ENCODE measurements at regions not wholly inside any gene's neighbourhood (a gene's known extent, or its start where the extent isn't known, plus 50 kb on each side); places are given as distances from the start of the nearest gene placed in this dataset.
A peak's percentile ranks its signal among the peaks of the same experiment; 100 is the strongest.

GRCh38 chr9:115999498-115999897, 154.1 kb upstream of the PAPPA start:
- no peak overlapping the region for H3K4me3 ChIP-seq (ENCODE audit: low read length)
- peak; percentile 53 for DNase-seq (ENCODE audit: low read depth)
- TF ChIP-seq CTCF (conservative IDR thresholded peaks at IDR 0.05; ENCODE audit: low read length) = no peak

- TF ChIP-seq CTCF (conservative IDR thresholded peaks at IDR 0.05; ENCODE audit: low read length) = peak; percentile 15; the same call in 1 of the 2 replicates
- DNase-seq (ENCODE audit: low read depth) = no peak
- no peak overlapping the region for H3K4me3 ChIP-seq (ENCODE audit: low read length)
These were observed 152.8 kb upstream of the PAPPA start for GRCh38 chr9:116000748-116001329.

GRCh38 chr9:116002181-116002580, 151.4 kb upstream of the PAPPA start:
- H3K4me3 ChIP-seq (ENCODE audit: low read length) = no peak overlapping the region
- no peak for TF ChIP-seq CTCF (conservative IDR thresholded peaks at IDR 0.05; ENCODE audit: low read length)
- peak; percentile 27 for DNase-seq (ENCODE audit: low read depth)

GRCh38 chr9:116002624-116003023, 151.0 kb upstream of the PAPPA start:
- TF ChIP-seq CTCF (conservative IDR thresholded peaks at IDR 0.05; ENCODE audit: low read length) = no peak
- DNase-seq (ENCODE audit: low read depth) = peak; percentile 62
- H3K4me3 ChIP-seq (ENCODE audit: low read length) = no peak overlapping the region

- no peak for TF ChIP-seq CTCF (conservative IDR thresholded peaks at IDR 0.05; ENCODE audit: low read length)
- DNase-seq (ENCODE audit: low read depth) = peak; percentile 87
- H3K4me3 ChIP-seq (ENCODE audit: low read length) = no peak overlapping the region
These were observed 150.2 kb upstream of the PAPPA start for GRCh38 chr9:116003397-116003796.

GRCh38 chr9:116005205-116005604, 148.4 kb upstream of the PAPPA start:
- DNase-seq (ENCODE audit: low read depth) = no peak
- no peak for TF ChIP-seq CTCF (conservative IDR thresholded peaks at IDR 0.05; ENCODE audit: low read length)
- no peak overlapping the region for H3K4me3 ChIP-seq (ENCODE audit: low read length)

GRCh38 chr9:116007824-116008223, 145.8 kb upstream of the PAPPA start:
- DNase-seq (ENCODE audit: low read depth) = no peak
- no peak for TF ChIP-seq CTCF (conservative IDR thresholded peaks at IDR 0.05; ENCODE audit: low read length)
- no peak overlapping the region for H3K4me3 ChIP-seq (ENCODE audit: low read length)

All from AG10803 (cell line).